ENCODE measurements at regions not wholly inside any gene's neighbourhood (a gene's known extent, or its start where the extent isn't known, plus 50 kb on each side); places are given as distances from the start of the nearest gene placed in this dataset.

DNA sequence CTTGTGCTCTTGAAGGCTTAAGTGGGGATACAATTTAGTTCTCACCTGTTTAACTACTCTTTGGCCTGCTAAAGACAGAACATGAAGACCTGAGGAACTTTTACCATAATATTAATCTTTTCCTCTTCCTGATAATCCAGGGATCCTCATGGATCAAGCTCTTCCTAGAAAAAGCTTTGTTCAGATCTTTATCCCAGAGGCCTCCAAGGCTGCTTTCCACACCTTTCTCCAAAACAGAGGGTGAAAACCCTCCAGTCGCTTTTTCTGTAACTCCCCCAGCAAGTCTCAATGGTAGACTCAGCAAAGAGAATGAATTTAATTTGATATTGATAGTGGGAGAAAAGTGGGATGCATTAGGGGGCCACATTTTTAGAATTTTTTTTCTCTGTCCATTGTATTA is 203.6 kb downstream of the CGGBP1 start:
- DNase-seq (ENCODE audit: low read depth): no peak
- no peak overlapping the region for H3K4me3 ChIP-seq (replicated peaks; ENCODE audit: low read depth, low read length)
- TF ChIP-seq, protein P1, sequence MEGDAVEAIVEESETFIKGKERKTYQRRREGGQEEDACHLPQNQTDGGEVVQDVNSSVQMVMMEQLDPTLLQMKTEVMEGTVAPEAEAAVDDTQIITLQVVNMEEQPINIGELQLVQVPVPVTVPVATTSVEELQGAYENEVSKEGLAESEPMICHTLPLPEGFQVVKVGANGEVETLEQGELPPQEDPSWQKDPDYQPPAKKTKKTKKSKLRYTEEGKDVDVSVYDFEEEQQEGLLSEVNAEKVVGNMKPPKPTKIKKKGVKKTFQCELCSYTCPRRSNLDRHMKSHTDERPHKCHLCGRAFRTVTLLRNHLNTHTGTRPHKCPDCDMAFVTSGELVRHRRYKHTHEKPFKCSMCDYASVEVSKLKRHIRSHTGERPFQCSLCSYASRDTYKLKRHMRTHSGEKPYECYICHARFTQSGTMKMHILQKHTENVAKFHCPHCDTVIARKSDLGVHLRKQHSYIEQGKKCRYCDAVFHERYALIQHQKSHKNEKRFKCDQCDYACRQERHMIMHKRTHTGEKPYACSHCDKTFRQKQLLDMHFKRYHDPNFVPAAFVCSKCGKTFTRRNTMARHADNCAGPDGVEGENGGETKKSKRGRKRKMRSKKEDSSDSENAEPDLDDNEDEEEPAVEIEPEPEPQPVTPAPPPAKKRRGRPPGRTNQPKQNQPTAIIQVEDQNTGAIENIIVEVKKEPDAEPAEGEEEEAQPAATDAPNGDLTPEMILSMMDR (IDR thresholded peaks at IDR 0.05; ENCODE audit: low read length, missing control alignments): no peak

DNA sequence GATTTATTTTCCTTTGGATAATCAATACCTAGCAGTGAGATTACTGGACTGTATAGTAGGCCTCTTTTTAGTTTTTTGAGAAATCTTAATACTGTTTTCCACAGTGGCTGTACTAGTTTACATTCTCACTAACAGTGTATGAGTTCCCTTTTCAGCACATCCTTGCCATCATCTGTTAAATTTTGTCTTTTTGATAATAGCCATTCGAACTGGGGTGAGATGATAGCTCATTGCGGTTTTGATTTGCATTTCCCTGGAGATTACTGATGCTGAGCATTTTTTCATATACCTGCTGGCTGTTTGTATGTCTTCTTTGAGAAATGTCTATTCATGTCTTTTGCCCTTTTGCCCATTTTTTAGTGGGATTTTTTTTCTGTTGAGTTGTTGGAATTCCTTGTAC is 210.8 kb downstream of the CGGBP1 start:
- TF ChIP-seq, protein P1 (IDR thresholded peaks at IDR 0.05; ENCODE audit: low read length, missing control alignments): no peak
- DNase-seq (ENCODE audit: low read depth): no peak
- H3K4me3 ChIP-seq (replicated peaks; ENCODE audit: low read depth, low read length): no peak overlapping the region

DNA sequence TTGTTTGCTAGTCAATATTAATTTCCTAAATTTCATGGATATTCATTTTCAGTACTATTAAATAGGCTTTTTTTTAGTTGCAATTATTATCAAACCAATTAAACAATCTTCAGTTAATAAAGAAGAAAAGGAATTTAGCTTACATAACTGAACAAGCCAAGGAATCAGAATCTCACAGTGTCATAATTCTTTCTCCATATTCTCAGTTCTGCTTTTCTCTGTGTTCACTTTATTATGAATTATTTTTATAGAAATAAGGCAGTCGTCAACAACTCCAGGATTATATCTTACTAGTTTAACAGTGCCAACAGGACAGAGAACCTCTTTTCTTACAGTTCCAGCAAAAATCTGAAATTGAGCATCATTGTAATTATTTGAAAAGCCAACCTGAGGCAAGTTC is 221.7 kb downstream of the CGGBP1 start:
- TF ChIP-seq, protein P1 (IDR thresholded peaks at IDR 0.05; ENCODE audit: low read length, missing control alignments): no peak
- no peak overlapping the region for H3K4me3 ChIP-seq (replicated peaks; ENCODE audit: low read depth, low read length)
- DNase-seq (ENCODE audit: low read depth): no peak

DNA sequence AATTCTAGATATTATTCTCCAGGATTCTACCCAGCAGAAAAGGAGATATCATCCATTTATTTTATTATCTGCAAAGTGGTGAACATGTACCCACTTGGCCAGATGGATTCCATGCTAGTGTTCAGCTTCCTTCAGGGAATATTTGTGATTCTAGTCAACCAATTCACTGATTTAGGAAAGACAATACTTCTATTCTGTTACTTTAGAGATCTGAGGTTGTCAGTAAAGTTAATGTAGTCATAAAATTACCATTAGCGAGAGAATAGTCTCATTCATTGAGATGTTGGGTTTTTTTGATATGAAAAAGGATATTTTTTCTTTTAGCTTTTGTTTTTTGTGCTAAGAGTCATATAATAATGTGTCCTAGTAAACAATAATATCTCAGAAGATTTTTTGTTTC is 222.8 kb downstream of the CGGBP1 start:
- TF ChIP-seq, protein P1 (IDR thresholded peaks at IDR 0.05; ENCODE audit: low read length, missing control alignments): no peak
- H3K4me3 ChIP-seq (replicated peaks; ENCODE audit: low read depth, low read length): no peak overlapping the region
- no peak for DNase-seq (ENCODE audit: low read depth)

DNA sequence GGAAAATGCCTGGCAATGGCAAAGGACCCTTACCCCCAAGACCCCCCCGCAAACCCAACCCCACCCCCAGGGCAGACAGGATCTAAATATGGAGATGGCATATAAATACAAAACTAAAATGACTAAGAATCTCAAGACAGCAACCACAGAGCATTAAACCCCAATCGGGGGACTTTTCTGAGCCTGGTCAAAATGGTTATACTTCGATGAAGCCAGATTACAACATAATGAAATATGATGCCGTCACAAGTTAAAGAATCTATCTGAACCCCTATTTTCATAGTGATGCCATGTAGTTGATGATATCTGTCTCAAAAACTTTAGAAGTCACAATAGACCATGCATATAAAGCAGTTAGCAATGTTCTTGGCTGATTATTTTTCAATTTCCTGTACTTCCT is 223.6 kb downstream of the CGGBP1 start:
- H3K4me3 ChIP-seq (replicated peaks; ENCODE audit: low read depth, low read length): no peak overlapping the region
- TF ChIP-seq, protein P1 (IDR thresholded peaks at IDR 0.05; ENCODE audit: low read length, missing control alignments): no peak

DNA sequence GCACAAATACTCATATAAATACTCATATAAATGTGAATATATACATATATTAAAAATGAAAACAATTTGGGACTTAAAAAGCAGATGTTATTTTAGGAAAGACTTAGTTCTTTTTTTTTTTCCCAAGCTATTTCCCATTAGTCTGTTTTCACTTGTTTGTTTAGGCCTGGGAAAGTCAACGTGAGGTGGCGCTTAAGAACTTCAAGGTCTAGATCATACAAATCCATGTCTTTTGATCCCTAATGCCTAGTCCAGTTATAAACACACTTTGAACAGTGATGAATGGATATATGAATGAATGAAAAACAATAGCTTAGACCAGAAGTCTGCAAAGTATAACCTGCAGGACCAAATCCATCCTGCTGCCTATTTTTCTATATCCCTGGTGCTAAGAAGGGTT is 224.5 kb downstream of the CGGBP1 start:
- DNase-seq (ENCODE audit: low read depth): no peak
- TF ChIP-seq, protein P1 (IDR thresholded peaks at IDR 0.05; ENCODE audit: low read length, missing control alignments): no peak
- no peak overlapping the region for H3K4me3 ChIP-seq (replicated peaks; ENCODE audit: low read depth, low read length)

More for the DNA sequence above, 223.6 kb downstream of the CGGBP1 start:
- no peak for DNase-seq (ENCODE audit: low read depth)

DNA sequence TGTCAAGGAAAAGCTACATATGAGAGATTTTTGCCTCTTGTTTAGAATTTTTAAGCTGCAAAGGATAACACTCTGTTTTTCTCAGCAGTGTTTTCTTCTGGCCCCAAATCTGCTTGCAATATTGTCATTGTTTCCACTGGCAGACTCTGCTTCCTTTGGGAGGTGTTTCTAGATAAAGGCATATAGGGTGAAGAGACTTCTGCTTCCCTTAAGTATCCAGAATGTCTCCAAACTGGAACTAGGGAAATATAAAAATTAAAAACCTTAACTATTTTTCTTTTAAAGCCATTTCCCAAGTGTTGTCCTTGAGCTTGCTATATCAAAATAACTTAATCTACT is 225.8 kb downstream of the CGGBP1 start:
- no peak overlapping the region for H3K4me3 ChIP-seq (replicated peaks; ENCODE audit: low read depth, low read length)
- TF ChIP-seq, protein P1 (IDR thresholded peaks at IDR 0.05; ENCODE audit: low read length, missing control alignments): no peak
- DNase-seq (ENCODE audit: low read depth): peak; percentile 3
